CD1c-positive myeloid dendritic cell (primary cell): ENCODE measurements at regions not wholly inside any gene's neighbourhood (a gene's known extent, or its start where the extent isn't known, plus 50 kb on each side); places are given as distances from the start of the nearest gene placed in this dataset.
"Not testable (repeated sequence)": the region's sequence is repeated elsewhere in the genome, so short reads cannot be mapped to it uniquely, and the experiment has no call there.

Experiments
- DNase-seq: peaks from one replicate; pipeline ENCODE4 v3.0.0-alpha.2; 2016; ENCODE audit errors: extremely low spot score

GRCh38 chr17:27365329-27365945 lies 71.5 kb downstream of the WSB1 start:
- DNase-seq: not testable (repeated sequence)

- no peak for DNase-seq
These were observed 72.5 kb downstream of the WSB1 start for GRCh38 chr17:27366437-27366836.

- DNase-seq: no peak
These were observed 73.4 kb downstream of the WSB1 start for GRCh38 chr17:27367121-27367981.

- DNase-seq: peak; percentile 30
These were observed 74.4 kb downstream of the WSB1 start for GRCh38 chr17:27368151-27368795.

GRCh38 chr17:27368980-27369379 lies 75.1 kb downstream of the WSB1 start:
- no peak for DNase-seq

- DNase-seq: no peak
These were observed 76.9 kb downstream of the WSB1 start for GRCh38 chr17:27370776-27371175.

GRCh38 chr17:27373695-27374094 lies 79.8 kb downstream of the WSB1 start:
- DNase-seq: not testable (repeated sequence)

GRCh38 chr17:27376637-27377547 lies 79.4 kb upstream of the KSR1 start:
- no peak for DNase-seq

- DNase-seq: no peak
These were observed 77.6 kb upstream of the KSR1 start for GRCh38 chr17:27378482-27379175.

GRCh38 chr17:27379888-27380533 lies 76.2 kb upstream of the KSR1 start:
- DNase-seq: peak; percentile 20

GRCh38 chr17:27380551-27380950 lies 75.7 kb upstream of the KSR1 start:
- DNase-seq: no peak

- peak; percentile 89 for DNase-seq
These were observed 75.2 kb upstream of the KSR1 start for GRCh38 chr17:27381007-27381501.

GRCh38 chr17:27382025-27382424 lies 74.2 kb upstream of the KSR1 start:
- DNase-seq: no peak

GRCh38 chr17:27384261-27384701 lies 72.0 kb upstream of the KSR1 start:
- no peak for DNase-seq

- DNase-seq: no peak
These were observed 71.5 kb upstream of the KSR1 start for GRCh38 chr17:27384726-27385125.

- DNase-seq: no peak
These were observed 70.6 kb upstream of the KSR1 start for GRCh38 chr17:27385626-27386025.

GRCh38 chr17:27386206-27387075 lies 69.8 kb upstream of the KSR1 start:
- no peak for DNase-seq

- DNase-seq: no peak
These were observed 66.6 kb upstream of the KSR1 start for GRCh38 chr17:27389542-27390140.

GRCh38 chr17:27390540-27390939 lies 65.7 kb upstream of the KSR1 start:
- no peak for DNase-seq
